H1 (cell line): ENCODE measurements at regions not wholly inside any gene's neighbourhood (a gene's known extent, or its start where the extent isn't known, plus 50 kb on each side); places are given as distances from the start of the nearest gene placed in this dataset.

Experiments used
- CTCF ChIA-PET: fragments of 300-600 bp; sonication (Branson Sonifier 250); formaldehyde crosslinking; loops from one replicate; lab custom pipeline; 2021; ENCODE audit not compliant: partially characterized antibody; lab: Charles Lee
- POLR2A ChIA-PET: fragments of 300-600 bp; sonication (Branson Sonifier 250); formaldehyde crosslinking; loops from one replicate; lab custom pipeline; 2021; ENCODE audit warnings: inconsistent platforms; ENCODE audit not compliant: partially characterized antibody; lab: Charles Lee
- DNase-seq, 2 experiments: peaks; one replicate each; pipeline versions ENCODE4 v3.0.0 to v3.0.0-alpha.2; 2010 to 2022; ENCODE audit warnings: low spot score in 2 of 2, low read depth in 1 of 2, mixed read lengths in 1 of 2
- FAIRE-seq: peaks from 2 replicates; lab custom pipeline; 2011; peaks lifted over from hg19 to GRCh38; lab: Jason Lieb, UNC
- H2AFZ ChIP-seq: 2 replicates; pipeline ENCODE4 v1.8.1; 2012; ENCODE audit warnings: low read length, inconsistent platforms
- H2AK5ac ChIP-seq: 2 replicates; pipeline ENCODE4 v1.6.1; 2013; ENCODE audit warnings: low read depth, low read length
- H2BK120ac ChIP-seq: replicated peaks from 2 replicates; pipeline ENCODE3; 2013; ENCODE audit warnings: low read depth, low read length, inconsistent platforms
- H2BK12ac ChIP-seq: 2 replicates; pipeline ENCODE4 v1.6.1; 2013; ENCODE audit warnings: low read depth, low read length
- H2BK15ac ChIP-seq: 2 replicates; pipeline ENCODE4 v1.6.1; 2013; ENCODE audit warnings: low read length
- H2BK20ac ChIP-seq: 2 replicates; pipeline ENCODE4 v1.6.1; 2013; ENCODE audit warnings: low read length
- H2BK5ac ChIP-seq: 2 replicates; pipeline ENCODE4 v1.6.1; 2013; ENCODE audit warnings: low read depth, low read length
- H3K14ac ChIP-seq: 2 replicates; pipeline ENCODE4 v1.6.1; 2013; ENCODE audit warnings: inconsistent platforms; ENCODE audit not compliant: insufficient read length
- H3K18ac ChIP-seq: 2 replicates; pipeline ENCODE4 v1.6.1; 2013; ENCODE audit warnings: low read length; ENCODE audit errors: extremely low read depth
- H3K23ac ChIP-seq: 2 replicates; pipeline ENCODE4 v1.6.1; 2013; ENCODE audit warnings: inconsistent platforms; ENCODE audit not compliant: insufficient read length
- H3K23me2 ChIP-seq: 2 replicates; pipeline ENCODE4 v1.6.1; 2013; ENCODE audit warnings: low read depth, low read length
- H3K27ac ChIP-seq: 2 replicates; pipeline ENCODE4 v1.6.1; 2011; ENCODE audit warnings: low read depth, low read length, inconsistent platforms
- H3K27me3 ChIP-seq, 4 experiments: replicated peaks in 1 of 4; 1 replicate in 1 of 4; 2 replicates in 3 of 4; pipeline versions ENCODE4 v1.6.1 to v1.8.1; 2011 to 2013; ENCODE audit warnings: low read length in 3 of 4, mild to moderate bottlenecking in 3 of 4, inconsistent platforms in 2 of 4, mixed read lengths in 2 of 4, moderate library complexity in 1 of 4; ENCODE audit not compliant: control insufficient read depth in 3 of 4, insufficient read depth in 3 of 4; ENCODE audit errors: extremely low read depth in 1 of 4
- H3K36me3 ChIP-seq, 4 experiments: 2 replicates each; pipeline versions ENCODE4 v1.6.1 to v1.8.1; 2011 to 2013; ENCODE audit warnings: mild to moderate bottlenecking in 4 of 4, low read length in 3 of 4, moderate library complexity in 2 of 4, control low read depth in 1 of 4, inconsistent platforms in 1 of 4; ENCODE audit not compliant: insufficient read depth in 4 of 4, control insufficient read depth in 2 of 4
- H3K4ac ChIP-seq: replicated peaks from 2 replicates; pipeline ENCODE3; 2013; ENCODE audit warnings: low read length, low read depth, mixed read lengths, inconsistent platforms; ENCODE audit not compliant: insufficient read length
- H3K4me1 ChIP-seq, 4 experiments: replicated peaks in 1 of 4; 1 replicate in 1 of 4; 2 replicates in 3 of 4; pipeline versions ENCODE4 v1.6.1 to v1.8.1; 2011 to 2013; ENCODE audit warnings: low read length in 3 of 4, inconsistent platforms in 2 of 4, mixed read lengths in 1 of 4; ENCODE audit not compliant: insufficient read depth in 4 of 4, control insufficient read depth in 3 of 4
- H3K4me2 ChIP-seq, 2 experiments: 2 replicates each; pipeline versions ENCODE4 v1.6.1 to v1.8.1; 2011 to 2013; ENCODE audit warnings: low read depth in 2 of 2, low read length in 2 of 2, control low read depth in 1 of 2, inconsistent platforms in 1 of 2, mild to moderate bottlenecking in 1 of 2; ENCODE audit not compliant: insufficient read depth in 1 of 2
- H3K4me3 ChIP-seq, 4 experiments: fragments of 200-600, 300-600 bp in 1 of 4; sonication (generic), shearing (Covaris generic), sonication (Bioruptor Twin) in 1 of 4; 2 replicates each; pipeline versions ENCODE4 v1.5.1 to v1.8.1; 2011 to 2016; ENCODE audit warnings: low read length in 4 of 4, low read depth in 3 of 4, control low read depth in 2 of 4, inconsistent platforms in 2 of 4, mild to moderate bottlenecking in 2 of 4, mixed read lengths in 1 of 4, moderate library complexity in 1 of 4; ENCODE audit not compliant: insufficient read depth in 2 of 4; ENCODE audit errors: extremely low read depth in 1 of 4
- H3K56ac ChIP-seq: replicated peaks from 2 replicates; pipeline ENCODE3; 2013; ENCODE audit warnings: low read depth, mild to moderate bottlenecking, mixed read lengths, low read length, inconsistent platforms; ENCODE audit not compliant: insufficient read length
- H3K79me1 ChIP-seq: 2 replicates; pipeline ENCODE4 v1.6.1; 2013; ENCODE audit warnings: low read depth, low read length, control low read depth
- H3K79me2 ChIP-seq, 2 experiments: 2 replicates each; pipeline versions ENCODE4 v1.6.1 to v1.8.1; 2012 to 2013; ENCODE audit warnings: low read length in 2 of 2, mild to moderate bottlenecking in 2 of 2, inconsistent platforms in 1 of 2; ENCODE audit not compliant: insufficient read depth in 2 of 2, control insufficient read depth in 1 of 2
- H3K9ac ChIP-seq, 4 experiments: replicated peaks in 1 of 4; 1 replicate in 1 of 4; 2 replicates in 3 of 4; pipeline versions ENCODE4 v1.6.1 to v1.8.1; 2011 to 2013; ENCODE audit warnings: low read depth in 3 of 4, low read length in 3 of 4, control low read depth in 2 of 4, mild to moderate bottlenecking in 2 of 4, moderate library complexity in 2 of 4, inconsistent platforms in 1 of 4; ENCODE audit errors: extremely low read depth in 1 of 4
- H3K9me3 ChIP-seq, 2 experiments: 2 replicates each; pipeline versions ENCODE4 v1.6.1 to v1.8.1; 2012 to 2013; ENCODE audit warnings: mild to moderate bottlenecking in 2 of 2, moderate library complexity in 2 of 2, control low read depth in 1 of 2, inconsistent platforms in 1 of 2, low read depth in 1 of 2, low read length in 1 of 2, mixed read lengths in 1 of 2; ENCODE audit not compliant: insufficient read depth in 2 of 2
- H4K20me1 ChIP-seq, 2 experiments: replicated peaks in 1 of 2; 2 replicates each; pipeline versions ENCODE3 to v1.8.1; 2011 to 2013; ENCODE audit warnings: inconsistent platforms in 2 of 2, low read length in 2 of 2, mild to moderate bottlenecking in 1 of 2; ENCODE audit not compliant: insufficient read depth in 2 of 2, control insufficient read depth in 1 of 2
- H4K5ac ChIP-seq: 2 replicates; pipeline ENCODE4 v1.6.1; 2013; ENCODE audit warnings: low read length, low read depth, mixed read lengths, inconsistent platforms; ENCODE audit not compliant: insufficient read length
- H4K8ac ChIP-seq: 2 replicates; pipeline ENCODE4 v1.8.0; 2013; ENCODE audit warnings: mild to moderate bottlenecking, moderate library complexity, low read length, inconsistent platforms; ENCODE audit not compliant: insufficient read depth; ENCODE audit errors: extremely low read depth
- H4K91ac ChIP-seq: replicated peaks from 2 replicates; pipeline ENCODE3; 2013; ENCODE audit warnings: low read length, mixed read lengths, inconsistent platforms; ENCODE audit not compliant: insufficient read length
- JUND ChIP-seq: IDR thresholded peaks from 2 replicates; pipeline ENCODE4 v1.6.1; 2011; ENCODE audit warnings: mild to moderate bottlenecking, improper control_type of control experiment, low read length
- SIRT6 ChIP-seq: IDR thresholded peaks from one replicate; pipeline ENCODE4 v1.7.1; 2012; ENCODE audit warnings: low read length, inconsistent platforms
- WGBS, 2 experiments: shearing (Covaris generic) in 1 of 2; methylation state at CpG; one replicate each; pipeline versions ENCODE4 v1.1.6 to v1.1.7; 2013 to 2015; ENCODE audit warnings: low lambda C conversion rate in 2 of 2, mixed read lengths in 2 of 2, inconsistent platforms in 1 of 2, low coverage in 1 of 2, missing lambda C conversion rate in 1 of 2; ENCODE audit not compliant: insufficient replicate concordance in 2 of 2, insufficient coverage in 1 of 2, insufficient read length in 1 of 2; ENCODE audit errors: extremely low coverage in 1 of 2, missing lambda C conversion rate in 1 of 2; 5-methylcytosine and 5-hydroxymethylcytosine counted together

DNA sequence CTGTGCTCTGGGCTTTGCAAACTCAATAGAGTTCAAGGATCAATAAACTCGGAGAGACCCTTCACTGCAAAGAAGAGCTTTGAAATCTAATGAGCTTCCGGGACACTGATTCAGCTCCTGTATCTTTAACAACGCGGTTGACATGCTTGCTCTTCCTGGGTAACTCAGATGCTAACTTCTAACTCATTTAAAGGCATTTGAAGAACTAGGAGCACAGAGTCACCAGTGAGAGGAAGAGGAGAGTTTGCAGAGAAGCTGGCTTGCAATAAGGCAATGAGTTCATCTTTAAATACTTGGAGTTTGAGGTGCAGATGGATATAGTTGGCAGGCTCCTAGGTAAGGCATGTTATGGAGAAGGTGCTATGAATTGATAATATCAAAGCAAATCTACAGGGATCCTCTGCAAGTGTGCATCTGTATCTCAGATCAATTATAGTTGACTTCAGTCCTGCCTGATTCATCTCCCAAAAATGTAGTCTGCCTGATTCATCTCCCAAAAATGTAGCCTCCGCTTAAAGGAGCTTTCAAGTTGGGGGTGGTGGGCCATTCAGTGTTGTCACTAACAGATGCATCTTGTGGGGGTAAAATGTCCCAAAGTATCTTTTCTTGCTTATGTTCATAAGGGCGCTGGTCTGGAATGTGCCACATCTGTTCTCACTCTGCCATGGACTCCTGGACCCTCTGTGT is 182.5 kb upstream of the PRSS58 start:
- Histone ChIP-seq H3K27me3 (no peaks in the 10 kb centered on the region), H2AK5ac (no peak overlapping the region), H3K79me1 (no peaks in the 10 kb centered on the region), H3K23me2 (no peaks in the 10 kb centered on the region; the same call in 1 of the 2 replicates), H3K9me3 (no peaks in the 10 kb centered on the region), H3K56ac (no peak overlapping the region), H3K36me3 (no peaks in the 10 kb centered on the region), H3K23ac (no peak overlapping the region), H3K4me3 (no peak overlapping the region), H3K4me1 (peaks cover 2 to 13% (median 3%) of the 10 kb centered on the region in 4 experiments; a peak in 4 of 7 replicates), H4K20me1 (no peaks in the 10 kb centered on the region), H2BK20ac (no peak overlapping the region), H2BK120ac (no peak overlapping the region), H3K18ac (no peak overlapping the region), H2BK12ac (no peak overlapping the region), H3K27ac (no peak overlapping the region), H4K8ac (no peak overlapping the region), H3K14ac (no peak overlapping the region), H2BK5ac (no peak overlapping the region), H2BK15ac (no peak overlapping the region), H4K5ac (no peak overlapping the region), H4K91ac (no peak overlapping the region), H3K9ac (no peak overlapping the region), H3K4me2 (no peak overlapping the region), H2AFZ (no peak overlapping the region), H3K79me2 (no peaks in the 10 kb centered on the region), H3K4ac (no peak overlapping the region)
- WGBS, 2 experiments, result 89% methylated on average over 6 of the region's 6 CpGs; no CpG with 5 or more reads in 1 of the 2 experiments
- peak; percentile 45; the same call in 1 of the 2 replicates for TF ChIP-seq JUND
- TF ChIP-seq SIRT6, result no peak
- CTCF ChIA-PET, result interaction anchor here (0.7 to 15.1 kb wide), 35 partner anchors 8 to 426 kb away, joined by 3 to 260 read pairs (median 4); no protein-coding TSS in a partner anchor
- POLR2A ChIA-PET, result no interaction called here
- no peak for DNase-seq
- FAIRE-seq, result no peak
